WTC11 (cell line): ENCODE measurements at regions not wholly inside any gene's neighbourhood (a gene's known extent, or its start where the extent isn't known, plus 50 kb on each side); places are given as distances from the start of the nearest gene placed in this dataset.

Experiments
- ATAC-seq: fragments of 200-7000 bp; cut with Tn5 transposase; 2 replicates; pipeline ENCODE4 v1.10.0; 2021; ENCODE audit warnings: mild to moderate bottlenecking, moderate library complexity
- CTCF ChIA-PET: fragments of 300-600 bp; sonication (Branson Sonifier 250); formaldehyde crosslinking; loops from one replicate; lab custom pipeline; 2021; ENCODE audit warnings: antibody characterized with exemption; lab: Charles Lee
- POLR2A ChIA-PET: fragments of 350-600 bp; sonication (Branson Sonifier 250); formaldehyde crosslinking; loops from one replicate; lab custom pipeline; 2021; ENCODE audit warnings: antibody characterized with exemption; lab: Charles Lee
- DNase-seq: peaks from one replicate; pipeline ENCODE4 v3.0.0; 2021; ENCODE audit warnings: low spot score
- H3K27ac Mint-ChIP-seq: 2 replicates; pipeline ENCODE4 v1.8.0; 2021; ENCODE audit warnings: mixed read lengths
- H3K27me3 Mint-ChIP-seq: 2 replicates; pipeline ENCODE4 v1.8.0; 2021; ENCODE audit warnings: low read depth, mild to moderate bottlenecking, moderate library complexity, mixed read lengths
- H3K36me3 Mint-ChIP-seq: 2 replicates; pipeline ENCODE4 v1.8.0; 2021; ENCODE audit warnings: mixed read lengths
- H3K4me1 Mint-ChIP-seq: 2 replicates; pipeline ENCODE4 v1.8.0; 2022; ENCODE audit warnings: mixed read lengths
- H3K4me3 Mint-ChIP-seq: 2 replicates; pipeline ENCODE4 v1.8.0; 2021; ENCODE audit warnings: mild to moderate bottlenecking, moderate library complexity, mixed read lengths
- H3K9me3 Mint-ChIP-seq: 2 replicates; pipeline ENCODE4 v1.8.0; 2021; ENCODE audit warnings: mixed read lengths
- CTCF ChIP-seq: fragments of 200-600 bp; IDR thresholded peaks from 2 replicates; pipeline ENCODE4 v1.8.0; 2022; ENCODE audit warnings: antibody characterized with exemption
- EMX1 ChIP-seq: fragments of 250-450 bp; sonication (Bioruptor Pico); IDR thresholded peaks from 2 replicates; pipeline ENCODE4 v1.8.0; 2021; ENCODE audit warnings: mild to moderate bottlenecking
- ETV6 ChIP-seq: sonication (generic); formaldehyde crosslinking; IDR thresholded peaks from 2 replicates; pipeline ENCODE4 v1.8.1; 2022; ENCODE audit warnings: mild to moderate bottlenecking, missing genetic modification reagents
- PRRX2 ChIP-seq: fragments of 250-450 bp; sonication (Bioruptor Pico); IDR thresholded peaks from 2 replicates; pipeline ENCODE4 v1.8.0; 2021; ENCODE audit warnings: mild to moderate bottlenecking
- RELA ChIP-seq: sonication (generic); formaldehyde crosslinking; IDR thresholded peaks from 2 replicates; pipeline ENCODE4 v1.8.1; 2022; ENCODE audit warnings: missing genetic modification reagents, mild to moderate bottlenecking, borderline replicate concordance
- SOX15 ChIP-seq: fragments of 250-450 bp; sonication (Bioruptor Pico); IDR thresholded peaks from 2 replicates; pipeline ENCODE4 v1.9.0; 2021; ENCODE audit warnings: mild to moderate bottlenecking
- SP1 ChIP-seq: sonication (generic); formaldehyde crosslinking; conservative IDR thresholded peaks from 2 replicates; pipeline ENCODE4 v1.8.1; 2022; ENCODE audit warnings: missing genetic modification reagents
- TEAD1 ChIP-seq: sonication (generic); formaldehyde crosslinking; IDR thresholded peaks from 2 replicates; pipeline ENCODE4 v1.8.0; 2022; ENCODE audit warnings: mild to moderate bottlenecking, missing genetic modification reagents
- ZBTB43 ChIP-seq: sonication (generic); formaldehyde crosslinking; IDR thresholded peaks from 2 replicates; pipeline ENCODE4 v1.8.1; 2023; ENCODE audit warnings: mild to moderate bottlenecking, missing genetic modification reagents
- ZNF219 ChIP-seq: sonication (generic); formaldehyde crosslinking; IDR thresholded peaks from 2 replicates; pipeline ENCODE4 v1.8.0; 2023; ENCODE audit warnings: missing genetic modification reagents, mild to moderate bottlenecking, borderline replicate concordance
- ZNF396 ChIP-seq: fragments of 250-450 bp; sonication (Bioruptor Pico); IDR thresholded peaks from 2 replicates; pipeline ENCODE4 v1.8.0; 2021; ENCODE audit warnings: mild to moderate bottlenecking, moderate library complexity, borderline replicate concordance
- TF ChIP-seq, protein P1 (sequence below): fragments of 250-450 bp; sonication (Bioruptor Pico); conservative IDR thresholded peaks from 2 replicates; pipeline ENCODE4 v1.9.0; 2021; ENCODE audit warnings: mild to moderate bottlenecking
- TF ChIP-seq, protein P2 (sequence below): sonication (generic); formaldehyde crosslinking; IDR thresholded peaks from 2 replicates; pipeline ENCODE4 v1.8.1; 2023; ENCODE audit warnings: mild to moderate bottlenecking, missing genetic modification reagents
- TF ChIP-seq, protein P3 (sequence below): sonication (generic); formaldehyde crosslinking; IDR thresholded peaks from 2 replicates; pipeline ENCODE4 v1.8.1; 2022; ENCODE audit warnings: mild to moderate bottlenecking, missing genetic modification reagents, moderate library complexity, borderline replicate concordance

GRCh38 chr3:157819270-157820156 lies 286.7 kb downstream of the SHOX2 start (continued):
- TF ChIP-seq SP1 (CRISPR knock-in tag) = no peak

DNA sequence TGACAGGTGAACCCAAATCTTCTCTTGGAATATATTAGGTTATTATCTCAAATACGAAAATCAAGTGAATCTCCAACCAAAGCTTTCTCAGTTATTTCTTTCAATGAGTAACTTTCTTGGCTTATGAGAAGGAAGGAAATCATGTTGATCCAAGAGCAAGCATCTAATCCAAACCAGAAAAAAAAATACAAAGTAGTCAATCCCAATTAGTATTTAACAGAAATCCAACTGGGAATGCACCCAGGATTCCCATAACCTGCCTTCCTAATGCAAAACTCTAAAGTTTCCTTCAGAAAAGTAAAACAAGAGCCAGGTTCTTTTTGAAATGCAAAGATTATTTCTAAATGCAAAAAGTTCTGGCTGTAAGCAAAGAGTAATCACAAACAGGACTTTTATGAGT lies 289.3 kb downstream of the SHOX2 start:
- Mint-ChIP-seq H3K4me1 (peaks cover 14% of the 10 kb centered on the region), H3K27ac (no peak overlapping the region), H3K4me3 (no peak overlapping the region), H3K36me3 (no peaks in the 10 kb centered on the region), H3K27me3 (no peaks in the 10 kb centered on the region; the same call in 1 of the 2 replicates), H3K9me3 (no peaks in the 10 kb centered on the region)
- CTCF ChIA-PET = no interaction called here
- no peak for DNase-seq
- no peak for ATAC-seq
- TF ChIP-seq ETV6 (CRISPR knock-in tag) = no peak
- TF ChIP-seq SOX15 = no peak
- TF ChIP-seq RELA (CRISPR knock-in tag) = no peak
- TF ChIP-seq, protein P1, sequence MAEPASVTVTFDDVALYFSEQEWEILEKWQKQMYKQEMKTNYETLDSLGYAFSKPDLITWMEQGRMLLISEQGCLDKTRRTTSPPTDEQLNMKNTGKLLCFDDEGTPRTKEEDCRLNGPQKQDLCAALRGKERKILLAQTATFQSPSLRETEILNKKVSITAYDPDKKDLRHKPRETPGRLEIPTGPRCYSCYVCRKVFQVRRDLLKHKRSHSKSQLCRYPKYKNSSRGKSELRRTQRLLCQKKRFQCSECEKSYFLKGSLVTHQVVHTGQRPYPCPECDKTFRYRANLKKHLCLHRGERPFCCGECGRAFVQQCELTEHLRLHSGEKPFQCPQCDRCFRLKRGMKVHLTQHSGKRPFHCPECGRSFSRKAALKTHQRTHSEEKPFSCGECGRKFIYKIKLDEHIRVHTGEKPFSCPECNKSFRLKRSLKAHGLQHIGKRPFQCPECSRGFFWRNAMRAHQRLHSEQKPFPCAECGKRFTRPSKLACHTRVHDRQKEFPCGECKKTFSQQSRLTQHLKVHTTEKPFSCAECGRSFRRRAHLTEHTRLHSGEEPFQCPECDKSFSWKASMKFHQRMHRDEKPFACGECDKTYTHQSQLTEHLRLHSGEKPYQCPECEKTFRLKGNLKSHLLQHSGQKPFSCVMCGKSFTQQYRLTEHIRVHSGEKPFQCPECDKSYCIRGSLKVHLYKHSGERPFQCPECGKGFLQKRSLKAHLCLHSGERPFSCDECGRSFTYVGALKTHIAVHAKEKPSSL (CRISPR knock-in tag) = no peak
- TF ChIP-seq, protein P2, sequence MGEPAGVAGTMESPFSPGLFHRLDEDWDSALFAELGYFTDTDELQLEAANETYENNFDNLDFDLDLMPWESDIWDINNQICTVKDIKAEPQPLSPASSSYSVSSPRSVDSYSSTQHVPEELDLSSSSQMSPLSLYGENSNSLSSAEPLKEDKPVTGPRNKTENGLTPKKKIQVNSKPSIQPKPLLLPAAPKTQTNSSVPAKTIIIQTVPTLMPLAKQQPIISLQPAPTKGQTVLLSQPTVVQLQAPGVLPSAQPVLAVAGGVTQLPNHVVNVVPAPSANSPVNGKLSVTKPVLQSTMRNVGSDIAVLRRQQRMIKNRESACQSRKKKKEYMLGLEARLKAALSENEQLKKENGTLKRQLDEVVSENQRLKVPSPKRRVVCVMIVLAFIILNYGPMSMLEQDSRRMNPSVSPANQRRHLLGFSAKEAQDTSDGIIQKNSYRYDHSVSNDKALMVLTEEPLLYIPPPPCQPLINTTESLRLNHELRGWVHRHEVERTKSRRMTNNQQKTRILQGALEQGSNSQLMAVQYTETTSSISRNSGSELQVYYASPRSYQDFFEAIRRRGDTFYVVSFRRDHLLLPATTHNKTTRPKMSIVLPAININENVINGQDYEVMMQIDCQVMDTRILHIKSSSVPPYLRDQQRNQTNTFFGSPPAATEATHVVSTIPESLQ = no peak
- TF ChIP-seq, all 79 proteins: peak for 0
- POLR2A ChIA-PET = no interaction called here

DNA sequence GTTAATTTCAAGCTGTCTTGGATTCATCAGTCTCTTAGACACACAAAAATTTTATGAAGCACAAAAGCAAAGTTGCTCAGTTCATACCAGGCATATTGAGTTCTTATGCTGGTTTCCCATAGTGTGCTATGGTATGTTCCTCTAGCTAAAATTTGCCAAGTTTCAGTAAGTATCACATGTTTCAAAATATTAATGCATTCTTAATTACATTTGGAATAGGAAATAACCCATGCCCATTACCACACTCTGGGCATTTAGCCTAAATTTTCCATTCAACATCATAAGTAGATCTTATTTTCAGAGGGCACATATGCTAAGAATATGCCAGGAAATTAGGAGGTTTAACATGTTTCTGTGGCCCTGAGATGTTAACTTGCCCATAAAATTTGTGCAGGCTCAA lies 289.9 kb downstream of the SHOX2 start:
- TF ChIP-seq TEAD1 (CRISPR knock-in tag) = no peak
- TF ChIP-seq PRRX2 = no peak
- TF ChIP-seq ZNF219 (CRISPR knock-in tag) = no peak
- TF ChIP-seq CTCF = no peak
- TF ChIP-seq EMX1 (CRISPR knock-in tag) = no peak
- TF ChIP-seq, protein P3, sequence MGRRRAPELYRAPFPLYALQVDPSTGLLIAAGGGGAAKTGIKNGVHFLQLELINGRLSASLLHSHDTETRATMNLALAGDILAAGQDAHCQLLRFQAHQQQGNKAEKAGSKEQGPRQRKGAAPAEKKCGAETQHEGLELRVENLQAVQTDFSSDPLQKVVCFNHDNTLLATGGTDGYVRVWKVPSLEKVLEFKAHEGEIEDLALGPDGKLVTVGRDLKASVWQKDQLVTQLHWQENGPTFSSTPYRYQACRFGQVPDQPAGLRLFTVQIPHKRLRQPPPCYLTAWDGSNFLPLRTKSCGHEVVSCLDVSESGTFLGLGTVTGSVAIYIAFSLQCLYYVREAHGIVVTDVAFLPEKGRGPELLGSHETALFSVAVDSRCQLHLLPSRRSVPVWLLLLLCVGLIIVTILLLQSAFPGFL (CRISPR knock-in tag) = no peak
- TF ChIP-seq ZNF396 = no peak
- TF ChIP-seq ZBTB43 (CRISPR knock-in tag) = no peak
- Mint-ChIP-seq H3K4me1 (peaks cover 14% of the 10 kb centered on the region), H3K27ac (no peak overlapping the region), H3K9me3 (no peaks in the 10 kb centered on the region), H3K27me3 (no peaks in the 10 kb centered on the region; the same call in 1 of the 2 replicates), H3K4me3 (no peak overlapping the region), H3K36me3 (no peaks in the 10 kb centered on the region)
- no peak for ATAC-seq
- POLR2A ChIA-PET = no interaction called here
- CTCF ChIA-PET = no interaction called here
- no peak for DNase-seq
